ENCODE measurements at regions not wholly inside any gene's neighbourhood (a gene's known extent, or its start where the extent isn't known, plus 50 kb on each side); places are given as distances from the start of the nearest gene placed in this dataset.
A peak's percentile ranks its signal among the peaks of the same experiment; 100 is the strongest.

GRCh38 chr10:2966134-2966533 is 101.2 kb upstream of the PFKP start (continued):
- TF ChIP-seq ATF3 (IDR thresholded peaks at IDR 0.05) (no peak), RAD21 (IDR thresholded peaks at IDR 0.05) (no peak), HNF4A (conservative IDR thresholded peaks at IDR 0.05) (no peak), RXRA (IDR thresholded peaks at IDR 0.05) (no peak), SP1 (IDR thresholded peaks at IDR 0.05) (no peak), HNF4G (IDR thresholded peaks at IDR 0.05) (no peak), MAX (IDR thresholded peaks at IDR 0.05) (no peak), TAF1 (conservative IDR thresholded peaks at IDR 0.05) (no peak), NR2F2 (IDR thresholded peaks at IDR 0.05) (no peak), JUND (IDR thresholded peaks at IDR 0.05) (no peak)

GRCh38 chr10:2964632-2965296 is 102.6 kb upstream of the PFKP start:
- Histone ChIP-seq H3K4me3 (ENCODE audit: low read depth in 1 of 3, low read length in 3 of 3) (no peak overlapping the region), H3K4me1 (ENCODE audit: control insufficient read depth in 4 of 4, insufficient read depth in 4 of 4, low read length in 3 of 4) (no peaks in the 10 kb centered on the region), H3K27ac (ENCODE audit: low read depth in 1 of 2, low read length in 2 of 2) (no peak overlapping the region), H3K9me3 (ENCODE audit: control insufficient read depth in 4 of 4, low read length in 3 of 4) (no peaks in the 10 kb centered on the region), H3K9ac (ENCODE audit: low read depth in 1 of 2, low read length in 2 of 2) (no peak overlapping the region), H3K27me3 (ENCODE audit: control insufficient read depth in 4 of 4, insufficient read depth in 4 of 4, low read length in 3 of 4) (no peaks in the 10 kb centered on the region), H3K36me3 (ENCODE audit: control insufficient read depth in 4 of 4, insufficient read depth in 3 of 4, low read depth in 1 of 4, low read length in 3 of 4) (no peaks in the 10 kb centered on the region)
- WGBS: 73% methylated on average over 5 of the region's 5 CpGs
- DNase-seq (ENCODE audit: low spot score): no peak
- TF ChIP-seq ZBTB33 (IDR thresholded peaks at IDR 0.05): no peak
- no peak for TF ChIP-seq MAX (IDR thresholded peaks at IDR 0.05)
- no peak for TF ChIP-seq HNF4A (conservative IDR thresholded peaks at IDR 0.05)
- TF ChIP-seq REST (IDR thresholded peaks at IDR 0.05): peak; percentile 94

GRCh38 chr10:2963889-2964631 is 103.3 kb upstream of the PFKP start:
- H3K36me3 ChIP-seq (ENCODE audit: control insufficient read depth in 4 of 4, insufficient read depth in 3 of 4, low read depth in 1 of 4, low read length in 3 of 4): no peaks in the 10 kb centered on the region
- WGBS: 44% methylated on average over 3 of the region's 3 CpGs

More at GRCh38 chr10:2963889-2964631, 103.3 kb upstream of the PFKP start:
- Histone ChIP-seq H3K4me3 (ENCODE audit: low read depth in 1 of 3, low read length in 3 of 3) (no peak overlapping the region), H3K4me1 (ENCODE audit: control insufficient read depth in 4 of 4, insufficient read depth in 4 of 4, low read length in 3 of 4) (no peaks in the 10 kb centered on the region), H3K9ac (ENCODE audit: low read depth in 1 of 2, low read length in 2 of 2) (no peak overlapping the region), H3K9me3 (ENCODE audit: control insufficient read depth in 4 of 4, low read length in 3 of 4) (no peaks in the 10 kb centered on the region), H3K27me3 (ENCODE audit: control insufficient read depth in 4 of 4, insufficient read depth in 4 of 4, low read length in 3 of 4) (no peaks in the 10 kb centered on the region), H3K27ac (ENCODE audit: low read depth in 1 of 2, low read length in 2 of 2) (no peak overlapping the region)
- no peak for DNase-seq (ENCODE audit: low spot score)
- TF ChIP-seq SP1 (IDR thresholded peaks at IDR 0.05): no peak
